ENCODE measurements at regions not wholly inside any gene's neighbourhood (a gene's known extent, or its start where the extent isn't known, plus 50 kb on each side); places are given as distances from the start of the nearest gene placed in this dataset.

GRCh38 chr18:2441544-2441943, 129.8 kb downstream of the METTL4 start:
- Histone ChIP-seq H3K4me1 (ENCODE audit: control insufficient read depth in 4 of 4, insufficient read depth in 4 of 4, low read length in 3 of 4) (no peaks in the 10 kb centered on the region), H3K36me3 (ENCODE audit: control insufficient read depth in 4 of 4, insufficient read depth in 3 of 4, low read depth in 1 of 4, low read length in 3 of 4) (peaks cover 0 to 1% (median 0%) of the 10 kb centered on the region in 4 donors), H3K9me3 (ENCODE audit: control insufficient read depth in 4 of 4, low read length in 3 of 4) (no peaks in the 10 kb centered on the region), H3K27ac (ENCODE audit: low read depth in 1 of 2, low read length in 2 of 2) (no peak overlapping the region), H3K9ac (ENCODE audit: low read depth in 1 of 2, low read length in 2 of 2) (no peak overlapping the region), H3K27me3 (ENCODE audit: control insufficient read depth in 4 of 4, insufficient read depth in 4 of 4, low read length in 3 of 4) (no peaks in the 10 kb centered on the region), H3K4me3 (ENCODE audit: low read depth in 1 of 3, low read length in 3 of 3) (no peak overlapping the region)
- DNase-seq (ENCODE audit: low spot score): no peak
- whole genome bisulfite sequencing: 86% methylated on average over 2 of the region's 2 CpGs
- no peak for TF ChIP-seq RAD21 (IDR thresholded peaks at IDR 0.05)
- no peak for TF ChIP-seq NR2F2 (IDR thresholded peaks at IDR 0.05)
- no peak for TF ChIP-seq HNF4A (conservative IDR thresholded peaks at IDR 0.05)
- no peak for TF ChIP-seq FOXA2 (IDR thresholded peaks at IDR 0.05)
- TF ChIP-seq CTCF (IDR thresholded peaks at IDR 0.05; ENCODE audit: low read depth, low read length, missing input control): no peak
- no peak for TF ChIP-seq TAF1 (conservative IDR thresholded peaks at IDR 0.05)
- no peak for TF ChIP-seq ATF3 (IDR thresholded peaks at IDR 0.05)
- no peak for TF ChIP-seq YY1 (IDR thresholded peaks at IDR 0.05)
- TF ChIP-seq RXRA (IDR thresholded peaks at IDR 0.05): no peak

- Histone ChIP-seq H3K4me1 (ENCODE audit: control insufficient read depth in 4 of 4, insufficient read depth in 4 of 4, low read length in 3 of 4) (no peaks in the 10 kb centered on the region), H3K9ac (ENCODE audit: low read depth in 1 of 2, low read length in 2 of 2) (no peak overlapping the region), H3K27ac (ENCODE audit: low read depth in 1 of 2, low read length in 2 of 2) (no peak overlapping the region), H3K9me3 (ENCODE audit: control insufficient read depth in 4 of 4, low read length in 3 of 4) (no peaks in the 10 kb centered on the region), H3K4me3 (ENCODE audit: low read depth in 1 of 3, low read length in 3 of 3) (no peak overlapping the region), H3K36me3 (ENCODE audit: control insufficient read depth in 4 of 4, insufficient read depth in 3 of 4, low read depth in 1 of 4, low read length in 3 of 4) (peaks cover 0 to 1% (median 0%) of the 10 kb centered on the region in 4 donors), H3K27me3 (ENCODE audit: control insufficient read depth in 4 of 4, insufficient read depth in 4 of 4, low read length in 3 of 4) (no peaks in the 10 kb centered on the region)
- 56% methylated on average over 3 of the region's 3 CpGs for WGBS
- TF ChIP-seq JUND (IDR thresholded peaks at IDR 0.05): no peak
- TF ChIP-seq YY1 (IDR thresholded peaks at IDR 0.05): no peak
- TF ChIP-seq HNF4G (IDR thresholded peaks at IDR 0.05): no peak
- TF ChIP-seq RAD21 (IDR thresholded peaks at IDR 0.05): no peak
- DNase-seq (ENCODE audit: low spot score): no peak
Observed at GRCh38 chr18:2442006-2442405, 129.3 kb downstream of the METTL4 start.

- no peak for TF ChIP-seq RAD21 (IDR thresholded peaks at IDR 0.05)
- no peak for TF ChIP-seq YY1 (IDR thresholded peaks at IDR 0.05)
- TF ChIP-seq REST (IDR thresholded peaks at IDR 0.05): no peak
- TF ChIP-seq HNF4A (conservative IDR thresholded peaks at IDR 0.05): no peak
- no peak for TF ChIP-seq FOXA2 (IDR thresholded peaks at IDR 0.05)
- TF ChIP-seq EGR1 (IDR thresholded peaks at IDR 0.05; ENCODE audit: low read depth in 2 of 2): no peak
- TF ChIP-seq RXRA (IDR thresholded peaks at IDR 0.05): no peak
- TF ChIP-seq MAX (IDR thresholded peaks at IDR 0.05): no peak
Observed at GRCh38 chr18:2442726-2443275, 128.5 kb downstream of the METTL4 start.

More at GRCh38 chr18:2442726-2443275, 128.5 kb downstream of the METTL4 start:
- Histone ChIP-seq H3K36me3 (ENCODE audit: control insufficient read depth in 4 of 4, insufficient read depth in 3 of 4, low read depth in 1 of 4, low read length in 3 of 4) (peaks cover 0 to 1% (median 0%) of the 10 kb centered on the region in 4 donors), H3K4me3 (ENCODE audit: low read depth in 1 of 3, low read length in 3 of 3) (no peak overlapping the region), H3K4me1 (ENCODE audit: control insufficient read depth in 4 of 4, insufficient read depth in 4 of 4, low read length in 3 of 4) (no peaks in the 10 kb centered on the region), H3K9me3 (ENCODE audit: control insufficient read depth in 4 of 4, low read length in 3 of 4) (no peaks in the 10 kb centered on the region), H3K27ac (ENCODE audit: low read depth in 1 of 2, low read length in 2 of 2) (no peak overlapping the region), H3K9ac (ENCODE audit: low read depth in 1 of 2, low read length in 2 of 2) (no peak overlapping the region), H3K27me3 (ENCODE audit: control insufficient read depth in 4 of 4, insufficient read depth in 4 of 4, low read length in 3 of 4) (no peaks in the 10 kb centered on the region)
- DNase-seq (ENCODE audit: low spot score): no peak
- 76% methylated on average over 4 of the region's 4 CpGs for WGBS
